IPS-18c (cell line): ENCODE measurements at regions not wholly inside any gene's neighbourhood (a gene's known extent, or its start where the extent isn't known, plus 50 kb on each side); places are given as distances from the start of the nearest gene placed in this dataset.

Experiments
- H3K4me3 ChIP-seq: 2 replicates; pipeline ENCODE4 v1.7.0; 2013; ENCODE audit warnings: low read depth, mild to moderate bottlenecking, low read length, moderate library complexity; ENCODE audit not compliant: insufficient read depth
- H3K9me3 ChIP-seq: one replicate; pipeline ENCODE4 v1.6.1; 2013; ENCODE audit warnings: mild to moderate bottlenecking, low read length, moderate library complexity; ENCODE audit not compliant: control insufficient read depth, insufficient read depth

- Histone ChIP-seq H3K9me3 (peaks cover 2% of the 10 kb centered on the region), H3K4me3 (no peak overlapping the region)
Observed at GRCh38 chr9:27770541-27770940, 197.3 kb upstream of the C9orf72 start.

- Histone ChIP-seq H3K9me3 (no peaks in the 10 kb centered on the region), H3K4me3 (no peak overlapping the region)
Observed at GRCh38 chr9:27771803-27772545, 198.7 kb upstream of the C9orf72 start.

- Histone ChIP-seq H3K4me3 (no peak overlapping the region), H3K9me3 (peaks cover 3% of the 10 kb centered on the region)
Observed at GRCh38 chr9:27784847-27785713, 211.8 kb upstream of the C9orf72 start.

GRCh38 chr9:27785714-27786100 is 212.4 kb upstream of the C9orf72 start:
- no peak overlapping the region for H3K4me3 ChIP-seq
- H3K9me3 ChIP-seq = peaks cover 3% of the 10 kb centered on the region

GRCh38 chr9:27787891-27788290 is 214.6 kb upstream of the C9orf72 start:
- H3K4me3 ChIP-seq = no peak overlapping the region

GRCh38 chr9:27791311-27791710 is 218.0 kb upstream of the C9orf72 start:
- H3K4me3 ChIP-seq = no peak overlapping the region
- peaks cover 3% of the 10 kb centered on the region for H3K9me3 ChIP-seq

More at GRCh38 chr9:27787891-27788290, 214.6 kb upstream of the C9orf72 start:
- H3K9me3 ChIP-seq = peaks cover 3% of the 10 kb centered on the region

GRCh38 chr9:27792971-27793689 is 219.8 kb upstream of the C9orf72 start:
- peaks cover 3% of the 10 kb centered on the region for H3K9me3 ChIP-seq
- no peak overlapping the region for H3K4me3 ChIP-seq

- Histone ChIP-seq H3K9me3 (no peaks in the 10 kb centered on the region), H3K4me3 (no peak overlapping the region)
Observed at GRCh38 chr9:27799326-27799725, 226.0 kb upstream of the C9orf72 start.

GRCh38 chr9:27800159-27800558 is 226.9 kb upstream of the C9orf72 start:
- no peaks in the 10 kb centered on the region for H3K9me3 ChIP-seq
- no peak overlapping the region for H3K4me3 ChIP-seq

- no peaks in the 10 kb centered on the region for H3K9me3 ChIP-seq
- no peak overlapping the region for H3K4me3 ChIP-seq
Observed at GRCh38 chr9:27800692-27801370, 227.6 kb upstream of the C9orf72 start.

GRCh38 chr9:27801545-27801944 is 228.3 kb upstream of the C9orf72 start:
- no peaks in the 10 kb centered on the region for H3K9me3 ChIP-seq
- H3K4me3 ChIP-seq = no peak overlapping the region

- H3K4me3 ChIP-seq = no peak overlapping the region
- H3K9me3 ChIP-seq = no peaks in the 10 kb centered on the region
Observed at GRCh38 chr9:27802418-27802817, 229.1 kb upstream of the C9orf72 start.

- Histone ChIP-seq H3K9me3 (peaks cover 4% of the 10 kb centered on the region), H3K4me3 (no peak overlapping the region)
Observed at GRCh38 chr9:27808864-27809263, 235.6 kb upstream of the C9orf72 start.

- Histone ChIP-seq H3K4me3 (no peak overlapping the region), H3K9me3 (no peaks in the 10 kb centered on the region)
Observed at GRCh38 chr9:27817747-27818146, 244.5 kb upstream of the C9orf72 start.

GRCh38 chr9:27818348-27818747 is 245.1 kb upstream of the C9orf72 start:
- Histone ChIP-seq H3K9me3 (no peaks in the 10 kb centered on the region), H3K4me3 (no peak overlapping the region)

- H3K4me3 ChIP-seq = no peak overlapping the region
- H3K9me3 ChIP-seq = no peaks in the 10 kb centered on the region
Observed at GRCh38 chr9:27828908-27829307, 255.6 kb upstream of the C9orf72 start.

- H3K9me3 ChIP-seq = no peaks in the 10 kb centered on the region
Observed at GRCh38 chr9:27829621-27830020, 256.3 kb upstream of the C9orf72 start.

More at GRCh38 chr9:27829621-27830020, 256.3 kb upstream of the C9orf72 start:
- H3K4me3 ChIP-seq = no peak overlapping the region
